GM21360 (cell line): ENCODE measurements at regions not wholly inside any gene's neighbourhood (a gene's known extent, or its start where the extent isn't known, plus 50 kb on each side); places are given as distances from the start of the nearest gene placed in this dataset.
"Not testable (repeated sequence)": the region's sequence is repeated elsewhere in the genome, so short reads cannot be mapped to it uniquely, and the experiment has no call there.

ENCODE experiments used
- ATAC-seq: cut with Tn5 transposase; IDR thresholded peaks from one replicate; pipeline ENCODE4 v1.9.1; 2021; ENCODE audit warnings: mild to moderate bottlenecking, moderate library complexity; ENCODE audit not compliant: unreplicated experiment

DNA sequence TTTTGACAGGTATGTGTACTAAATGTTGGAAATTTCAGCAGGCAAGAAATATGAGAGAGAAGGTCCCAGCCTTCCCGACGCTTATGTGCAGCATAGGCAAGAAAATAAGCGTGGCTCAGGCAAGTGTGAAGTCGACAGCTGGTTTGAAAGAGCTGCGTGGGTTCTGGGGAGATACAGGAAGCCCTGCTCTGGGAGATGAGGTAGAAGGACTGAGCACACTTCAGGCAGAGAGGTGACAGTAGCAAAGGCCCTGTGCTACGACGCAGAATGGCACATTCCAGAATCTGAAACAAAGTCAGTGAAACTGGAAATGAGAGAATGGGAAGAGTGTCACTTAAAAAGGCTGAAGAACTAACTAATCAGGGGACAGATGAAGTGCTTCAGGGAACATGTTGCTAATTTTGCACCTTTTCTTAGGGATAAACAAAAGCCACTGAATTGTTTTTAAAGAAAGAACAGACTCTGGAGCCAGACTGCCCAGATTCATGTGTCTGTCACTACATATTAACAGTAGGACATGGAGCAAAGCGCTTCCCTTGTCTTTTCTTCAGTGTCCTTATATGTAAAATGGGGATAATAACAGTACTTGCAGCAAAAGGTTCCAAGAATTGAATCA is 160.1 kb downstream of the SPRY2 start:
- no peak for ATAC-seq

DNA sequence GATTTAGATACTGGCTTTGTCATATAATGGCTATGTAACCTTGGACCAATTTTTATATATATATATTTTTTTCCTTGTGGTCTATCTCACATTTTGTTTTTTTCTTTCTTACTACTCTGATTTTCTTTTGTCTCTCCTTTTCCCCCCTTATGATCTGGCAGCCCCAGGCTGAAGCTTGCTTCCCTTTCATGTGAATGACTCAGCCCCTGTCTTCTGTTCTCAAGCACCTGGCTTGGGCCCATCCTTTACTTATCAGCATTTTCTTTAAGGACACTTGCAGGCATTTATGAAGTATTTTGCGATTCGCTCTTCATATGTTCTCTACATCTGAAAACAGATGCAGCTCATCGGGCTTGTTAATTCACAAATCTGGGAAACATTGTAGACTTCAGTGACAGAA is 163.6 kb downstream of the SPRY2 start:
- no peak for ATAC-seq

DNA sequence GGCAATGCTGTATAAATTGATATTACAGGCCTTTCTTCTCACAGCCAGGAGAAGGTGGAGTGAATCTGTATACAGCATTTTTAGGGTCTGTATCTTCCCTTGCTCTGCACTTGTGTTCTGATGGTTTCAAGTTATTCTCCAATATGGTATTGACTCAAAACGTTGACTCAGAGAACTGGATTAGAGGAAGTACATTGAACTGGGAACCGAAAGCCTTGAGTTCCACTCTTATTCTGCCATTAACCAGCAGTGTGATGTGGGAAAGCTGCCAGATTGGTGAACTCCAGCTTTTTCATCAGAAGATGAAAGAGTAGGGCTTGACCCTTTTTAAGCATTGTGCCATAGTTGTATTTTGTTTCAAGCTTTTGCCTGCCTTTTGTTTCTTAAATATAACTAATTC is 167.7 kb downstream of the SPRY2 start:
- ATAC-seq: no peak

DNA sequence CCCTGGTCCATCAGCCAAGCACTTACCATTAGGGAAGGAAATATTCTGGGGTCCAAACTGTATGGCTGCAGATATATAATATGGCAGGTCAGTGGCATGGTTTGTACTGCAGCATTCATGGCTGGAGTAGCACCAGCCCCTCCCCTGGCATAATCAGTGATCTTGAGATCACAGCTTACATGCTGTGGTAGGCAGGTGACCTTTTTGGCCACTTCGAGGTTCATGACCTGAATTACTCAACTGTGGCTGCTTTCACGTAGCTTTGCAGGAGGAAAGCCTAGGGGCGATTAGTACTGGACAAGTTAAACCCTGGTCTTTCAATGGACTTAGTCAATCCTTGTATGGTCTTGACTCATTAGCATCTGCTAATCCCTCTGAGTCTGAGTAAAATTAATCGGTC is 169.8 kb downstream of the SPRY2 start:
- ATAC-seq: no peak

DNA sequence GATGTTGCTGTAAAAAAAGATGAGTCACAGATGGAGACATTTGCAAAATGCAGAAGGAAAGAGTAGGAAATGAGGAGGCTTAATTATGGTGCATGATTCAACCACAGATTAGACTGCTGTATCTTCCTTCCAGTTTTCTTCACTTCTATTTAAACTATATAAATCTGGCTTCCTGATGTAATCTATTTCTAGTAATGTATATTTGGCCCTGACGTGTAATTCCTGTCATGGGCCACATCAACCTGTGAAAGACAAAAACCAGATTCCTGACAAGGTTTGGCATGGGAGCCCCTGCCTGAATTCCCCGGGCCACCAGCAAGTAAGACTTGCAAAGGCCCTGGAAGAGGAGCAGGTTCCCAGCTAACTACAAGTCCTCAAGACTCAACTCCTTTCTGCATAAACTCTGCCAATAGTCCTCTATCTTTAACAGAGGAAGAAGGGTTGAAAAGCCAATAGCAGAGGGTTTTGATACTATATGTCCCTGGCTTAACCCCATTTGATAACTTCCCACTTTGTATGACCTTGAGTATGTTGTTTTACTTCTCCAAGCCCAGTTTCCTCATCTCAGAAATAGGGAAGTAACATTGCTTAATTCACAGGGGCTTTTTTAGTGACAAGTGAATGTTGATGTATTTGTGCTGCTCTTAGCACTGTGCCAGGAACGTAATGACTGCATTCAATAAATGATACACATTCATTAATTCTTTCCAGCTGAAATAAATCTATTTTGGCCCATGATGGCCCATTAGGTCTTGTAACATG is 172.7 kb downstream of the SPRY2 start:
- ATAC-seq: no peak

DNA sequence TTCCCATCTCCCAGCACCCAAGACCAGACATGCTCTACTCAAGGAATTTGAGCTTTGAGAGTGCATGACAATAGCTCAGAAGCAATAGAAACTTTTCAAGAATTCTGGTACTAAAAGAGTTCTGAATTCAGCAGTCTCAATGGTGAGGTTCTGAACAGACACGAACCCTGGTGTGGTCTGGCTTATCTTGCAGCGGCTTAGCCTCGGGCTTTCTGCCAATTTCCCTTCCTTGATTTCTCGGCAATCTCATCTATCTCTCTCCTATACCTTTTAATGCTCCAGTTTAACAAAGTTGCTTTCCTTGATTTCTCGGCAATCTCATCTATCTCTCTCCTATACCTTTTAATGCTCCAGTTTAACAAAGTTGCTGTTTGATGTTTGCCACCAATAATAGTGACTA is 174.6 kb downstream of the SPRY2 start:
- no peak for ATAC-seq

DNA sequence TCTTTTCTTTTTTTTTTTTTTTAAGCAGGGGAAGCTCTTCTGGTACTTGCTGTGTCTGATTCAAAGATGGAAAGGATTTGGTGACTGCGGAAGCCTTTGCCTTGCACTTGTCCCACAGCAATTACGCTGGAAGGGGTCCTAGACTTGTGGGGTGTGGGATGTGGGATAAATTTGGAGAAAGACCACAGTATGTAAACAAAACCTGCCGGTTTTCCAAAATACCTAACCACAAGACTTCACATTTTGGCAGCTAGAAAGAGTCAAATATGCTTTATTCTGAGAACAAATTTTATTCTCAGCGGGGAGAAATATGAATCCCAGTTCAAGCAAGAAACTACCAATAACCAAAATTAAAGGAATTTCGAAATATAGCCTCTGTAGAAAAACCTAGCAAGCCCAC is 176.5 kb downstream of the SPRY2 start:
- ATAC-seq: no peak

DNA sequence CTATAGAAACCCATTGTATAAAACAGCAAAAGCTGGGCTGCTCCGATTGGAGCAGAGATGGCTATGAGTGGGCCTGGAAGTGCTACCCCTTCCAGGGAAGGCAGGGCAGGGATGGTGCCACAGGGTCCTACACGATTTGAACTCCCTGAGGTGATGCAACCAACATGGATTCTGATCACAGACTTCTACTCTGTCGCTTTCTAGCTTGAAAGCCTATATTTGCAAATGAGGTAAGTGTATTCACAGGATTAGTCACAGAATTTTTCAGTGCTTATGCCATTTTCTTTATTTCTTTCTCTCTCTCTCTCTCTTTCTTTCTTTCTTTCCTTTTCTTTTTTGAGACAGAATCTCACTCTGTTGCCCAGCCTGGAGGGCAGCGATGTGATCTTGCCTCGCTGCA is 179.0 kb downstream of the SPRY2 start:
- ATAC-seq: no peak

DNA sequence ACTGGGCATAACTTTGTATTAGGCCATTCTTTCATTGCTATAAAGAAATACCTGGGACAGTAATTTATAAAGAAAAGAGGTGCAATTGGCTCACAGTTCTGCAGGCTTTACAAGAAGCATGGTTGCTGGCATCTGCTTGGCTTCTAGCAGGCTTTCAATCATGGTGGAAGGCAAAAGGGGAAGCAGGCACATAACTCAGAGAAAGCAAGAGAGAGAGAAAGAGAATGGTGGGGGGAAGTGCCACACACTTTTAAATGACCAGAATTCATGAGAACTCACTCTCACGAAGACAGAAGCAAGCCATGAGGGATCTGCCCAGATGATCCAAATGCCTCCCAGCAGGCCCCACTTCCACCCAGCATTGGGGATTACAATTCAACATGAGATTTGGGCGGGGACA is 179.7 kb downstream of the SPRY2 start:
- no peak for ATAC-seq

DNA sequence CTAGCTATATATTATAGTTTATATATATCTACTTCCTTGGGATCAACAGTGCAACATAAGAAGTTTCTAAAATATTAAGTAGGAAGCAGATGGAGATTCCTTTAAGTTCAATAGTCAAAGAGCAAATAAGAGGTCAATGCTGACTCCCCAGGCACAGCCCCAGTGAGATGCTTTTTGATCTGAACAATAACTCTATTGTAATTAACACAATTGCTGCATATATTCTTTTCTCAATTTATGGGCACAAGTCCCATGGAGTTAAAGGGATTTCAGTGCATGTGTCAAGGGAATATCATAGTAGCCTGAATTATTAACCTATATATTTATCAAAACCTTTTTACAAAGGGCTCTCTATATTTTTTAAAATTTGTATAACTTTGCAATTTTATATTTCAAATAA is 180.8 kb downstream of the SPRY2 start:
- no peak for ATAC-seq

DNA sequence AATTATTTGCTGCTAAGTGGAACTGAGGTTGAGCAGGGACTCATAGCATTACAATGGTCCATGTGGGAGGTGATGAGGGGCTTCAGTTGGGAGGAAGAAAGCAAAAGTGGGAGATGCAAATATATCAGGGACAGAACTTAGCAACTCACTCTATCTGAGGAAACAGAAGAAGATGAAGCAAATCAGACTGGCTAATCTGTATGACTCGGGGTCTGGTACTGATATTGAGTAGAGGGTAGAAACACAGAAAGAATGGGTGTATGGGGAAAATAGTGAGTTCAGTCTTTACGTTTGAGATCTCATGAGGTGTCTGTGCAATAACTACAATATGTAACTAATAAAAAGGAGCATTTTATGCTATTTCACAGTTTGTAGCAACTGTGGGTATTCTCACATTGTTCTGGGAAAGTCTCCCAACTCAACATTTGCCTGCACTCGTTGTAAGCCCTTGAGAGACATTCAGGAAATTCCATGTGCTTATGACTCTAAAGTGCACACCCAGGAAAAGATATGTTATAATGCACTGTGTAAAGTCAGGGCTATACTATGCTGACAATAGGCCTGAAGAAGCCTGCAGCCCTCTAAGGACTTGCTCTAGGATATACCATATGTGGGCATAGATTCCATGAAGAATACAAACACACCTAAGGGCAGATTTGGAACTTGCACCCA is 183.5 kb downstream of the SPRY2 start:
- ATAC-seq: no peak

DNA sequence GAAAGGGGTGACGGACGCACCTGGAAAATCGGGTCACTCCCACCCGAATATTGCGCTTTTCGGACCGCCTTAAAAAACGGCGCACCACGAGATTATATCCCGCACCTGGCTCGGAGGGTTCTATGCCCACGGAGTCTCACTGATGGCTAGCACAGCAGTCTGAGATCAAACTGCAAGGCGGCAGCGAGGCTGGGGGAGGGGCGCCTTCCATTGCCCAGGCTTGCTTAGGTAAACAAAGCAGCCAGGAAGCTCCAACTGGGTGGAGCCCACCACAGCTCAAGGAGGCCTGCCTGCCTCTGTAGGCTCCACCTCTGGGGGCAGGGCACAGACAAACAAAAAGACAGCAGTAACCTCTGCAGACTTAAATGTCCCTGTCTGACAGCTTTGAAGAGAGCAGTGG is 188.8 kb downstream of the SPRY2 start:
- not testable (repeated sequence) for ATAC-seq

DNA sequence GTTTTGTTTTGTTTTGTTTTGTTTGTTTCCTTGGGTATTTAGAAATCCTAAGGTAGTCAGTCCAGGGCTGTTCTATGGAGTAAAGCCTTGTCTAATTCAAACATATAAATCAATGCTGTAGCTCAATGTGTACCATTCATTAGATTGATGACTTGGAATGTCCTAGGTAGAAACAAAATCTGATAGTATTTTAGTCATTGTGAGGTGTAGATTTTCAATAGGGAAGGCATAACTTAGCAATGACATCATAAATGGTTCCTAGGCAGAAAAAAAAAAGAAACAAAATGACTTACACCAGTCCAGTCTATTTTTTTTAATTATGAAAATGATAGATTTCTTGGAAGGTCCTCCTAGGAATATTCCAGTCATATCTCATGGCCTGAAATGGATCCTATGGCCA is 189.9 kb downstream of the SPRY2 start:
- ATAC-seq: no peak

DNA sequence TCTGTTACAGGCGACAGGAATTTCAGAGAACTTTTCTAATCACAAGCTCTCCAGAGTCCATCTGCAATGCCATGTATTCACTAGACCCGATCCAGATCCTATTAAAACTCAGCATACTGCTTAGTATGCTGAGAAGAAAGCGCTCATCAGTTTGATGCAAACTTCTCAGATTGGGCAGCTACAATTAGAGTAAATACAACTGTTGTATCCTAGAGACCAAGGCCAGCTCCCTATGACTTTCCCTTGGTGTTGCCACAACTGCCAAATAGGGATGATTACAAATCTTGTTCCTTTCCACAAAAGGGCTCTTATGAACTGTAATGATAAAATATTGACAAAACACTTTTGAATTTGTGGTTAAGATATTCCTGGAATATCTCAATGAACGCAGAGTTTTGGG is 191.2 kb downstream of the SPRY2 start:
- ATAC-seq: no peak

DNA sequence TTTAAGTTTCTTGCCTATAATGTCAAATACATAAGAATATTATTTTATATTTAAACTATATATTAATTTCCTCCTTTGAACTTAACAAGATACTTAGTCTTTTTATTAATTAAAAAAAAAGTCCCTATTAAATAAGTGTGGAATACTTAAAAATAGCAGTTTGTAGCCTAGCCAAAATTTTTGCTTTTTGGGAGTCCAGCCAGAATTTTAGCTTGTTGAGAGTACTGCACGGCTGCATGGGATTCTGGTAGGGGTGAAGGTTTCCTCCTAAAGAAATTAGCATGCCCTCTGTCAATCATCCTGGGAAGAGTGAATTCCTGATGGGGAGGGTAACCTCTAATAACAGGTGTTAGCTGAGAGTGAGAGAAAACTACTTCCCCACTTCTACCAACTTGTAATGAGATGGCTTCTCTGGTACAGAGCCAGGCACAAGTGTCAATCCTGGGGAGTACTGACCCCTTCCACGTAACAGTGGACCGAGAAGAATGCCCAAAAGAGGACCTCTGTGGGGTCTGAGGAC is 195.7 kb downstream of the SPRY2 start:
- ATAC-seq: no peak

DNA sequence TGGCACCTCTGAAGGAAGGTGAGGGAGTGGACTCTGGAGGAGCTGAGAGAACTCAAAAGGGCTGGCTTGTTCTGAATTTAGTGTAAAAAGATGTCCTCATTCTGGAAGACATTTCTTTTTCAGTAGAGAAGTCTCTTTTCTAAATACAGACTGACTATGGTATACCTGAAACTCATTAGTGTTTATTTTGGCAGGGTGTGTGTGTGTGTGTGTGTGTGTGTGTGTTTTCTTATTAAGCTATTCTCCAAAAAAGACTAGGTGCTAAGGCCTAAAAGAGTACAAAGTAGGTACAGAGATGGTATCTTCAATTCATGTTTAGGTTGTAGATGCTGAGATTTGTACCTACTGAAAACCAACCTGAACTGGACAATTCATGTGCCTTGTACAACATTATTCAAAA is 196.4 kb downstream of the SPRY2 start:
- ATAC-seq: no peak

DNA sequence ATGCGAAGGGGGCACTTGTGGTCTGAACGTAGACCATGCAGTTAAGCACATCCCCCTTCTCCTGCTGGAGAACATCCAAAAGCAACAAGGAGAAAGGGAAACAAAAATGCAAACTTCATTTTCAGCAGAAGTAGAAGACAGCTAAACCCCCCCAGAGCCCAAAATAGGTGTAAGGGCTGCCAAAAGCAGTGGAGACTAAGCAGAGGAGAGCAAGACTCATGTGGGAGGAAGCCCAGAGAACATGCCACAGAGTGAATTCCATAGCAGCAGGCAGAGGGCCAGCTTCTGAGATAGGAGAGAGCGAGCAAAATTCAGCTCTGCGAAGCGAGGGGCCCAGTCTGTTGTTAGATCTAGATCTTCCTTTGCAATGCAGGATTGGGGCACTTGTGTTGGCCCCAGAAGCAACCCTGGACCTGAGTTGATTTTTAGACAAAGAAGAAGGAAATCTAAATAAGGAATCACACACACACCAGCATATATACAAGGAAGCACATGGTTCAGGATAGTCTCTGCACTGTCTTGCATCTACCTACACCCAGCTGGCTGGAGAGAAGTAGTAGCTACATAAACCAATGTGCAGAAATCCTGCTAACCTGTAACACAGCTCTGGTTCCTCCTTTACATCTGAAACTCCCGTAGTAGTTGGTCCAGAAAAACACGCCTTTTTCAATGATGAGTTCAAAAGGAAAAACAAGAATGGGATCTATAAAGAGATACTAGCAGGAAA is 199.6 kb downstream of the SPRY2 start:
- no peak for ATAC-seq

DNA sequence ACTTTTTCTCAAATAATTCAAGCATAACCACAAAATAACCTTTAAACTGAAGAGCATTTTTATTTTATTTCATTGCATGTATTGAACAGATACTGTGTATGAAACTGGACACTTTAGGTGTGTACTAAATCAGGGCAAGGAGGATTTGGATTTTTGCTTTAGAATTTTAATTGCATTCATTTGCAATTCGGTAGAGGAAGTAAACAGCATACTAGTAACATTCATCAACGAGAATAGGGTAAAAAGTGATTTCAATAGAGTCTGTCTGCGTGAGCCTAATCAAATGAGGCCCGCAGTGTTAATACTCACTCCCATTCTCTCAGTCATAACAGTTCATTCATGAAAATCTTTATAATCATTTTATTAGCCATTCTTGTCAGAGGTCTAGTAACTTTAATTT is 200.2 kb downstream of the SPRY2 start:
- ATAC-seq: no peak

DNA sequence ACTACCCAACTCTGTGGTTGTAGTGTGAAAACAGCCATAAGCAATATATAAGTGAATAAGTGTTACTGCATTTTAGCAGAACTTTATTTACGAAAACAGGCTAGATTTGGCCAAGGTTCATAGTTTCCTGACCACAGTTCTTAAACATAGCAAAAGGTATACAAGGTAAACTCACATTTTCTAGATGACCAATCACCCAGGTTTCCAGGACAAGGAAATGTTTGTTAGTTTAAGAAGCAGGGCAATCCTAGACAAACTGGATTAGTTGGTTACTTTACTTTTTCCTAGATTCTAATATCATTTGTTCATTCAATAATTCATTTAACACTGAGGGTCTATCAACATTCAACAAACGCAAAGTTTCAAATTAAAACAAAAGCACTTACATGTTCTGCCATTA is 201.7 kb downstream of the SPRY2 start:
- no peak for ATAC-seq

DNA sequence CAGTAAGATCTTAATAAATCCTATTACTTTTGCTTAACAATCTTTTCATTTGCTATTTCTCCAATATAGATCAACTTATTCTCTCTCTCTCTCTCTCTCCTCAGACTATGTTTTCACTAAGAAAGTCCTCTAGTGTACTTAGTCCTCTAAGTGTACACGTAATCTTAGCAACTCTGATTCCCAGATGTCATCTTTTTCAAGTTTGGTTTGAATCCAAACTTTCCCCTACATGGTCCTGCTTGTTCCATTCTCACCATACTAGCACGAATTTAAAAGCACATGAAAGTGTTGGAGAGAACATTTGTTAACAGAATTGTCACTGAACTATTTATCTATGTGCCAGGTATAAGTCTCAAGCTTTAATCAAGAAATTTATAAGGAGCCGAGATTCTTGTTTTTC is 202.9 kb downstream of the SPRY2 start:
- ATAC-seq: no peak

DNA sequence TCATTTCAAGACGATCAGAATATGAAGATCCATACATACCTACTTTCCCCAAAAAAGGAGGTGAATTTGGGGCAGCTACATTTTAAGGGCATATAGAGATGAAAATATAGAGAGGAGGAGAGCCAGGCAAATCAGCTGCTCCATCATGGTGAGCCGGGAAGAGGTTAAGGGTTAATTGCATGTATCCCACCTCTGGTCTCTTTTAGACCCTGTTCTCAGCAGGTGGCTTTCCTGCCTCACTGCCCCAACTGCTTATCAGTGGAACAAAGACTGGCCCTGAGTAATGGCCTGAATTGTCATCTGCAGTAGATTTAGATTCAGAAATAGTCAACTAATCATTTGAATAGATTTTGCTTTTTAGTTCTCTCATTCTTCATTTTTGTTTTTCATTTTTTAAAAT is 206.6 kb downstream of the SPRY2 start:
- no peak for ATAC-seq
